GM23338 (cell line): ENCODE measurements at regions not wholly inside any gene's neighbourhood (a gene's known extent, or its start where the extent isn't known, plus 50 kb on each side); places are given as distances from the start of the nearest gene placed in this dataset.

Experiments
- ATAC-seq: fragments of 200-7000 bp; cut with Tn5 transposase; 3 replicates; pipeline ENCODE4 v1.9.1; 2020
- DNase-seq: peaks from one replicate; pipeline ENCODE4 v3.0.0-alpha.2; 2015; ENCODE audit warnings: low spot score
- H2AFZ ChIP-seq: fragments of 200-600 bp; sonication (generic); 2 replicates; pipeline ENCODE4 v1.8.0; 2016; ENCODE audit warnings: antibody characterized with exemption, mild to moderate bottlenecking, moderate library complexity
- H3F3A ChIP-seq: fragments of 200-600 bp; sonication (generic); replicated peaks from 2 replicates; pipeline ENCODE4 v1.8.0; 2017; ENCODE audit warnings: antibody characterized with exemption, mixed run types, low read depth
- H3K27ac ChIP-seq: fragments of 200-600 bp; sonication (generic); 2 replicates; pipeline ENCODE4 v1.6.1; 2016; ENCODE audit warnings: low read depth
- H3K27me3 ChIP-seq: fragments of 200-600 bp; sonication (generic); 2 replicates; pipeline ENCODE4 v1.8.0; 2016; ENCODE audit warnings: mild to moderate bottlenecking, mixed run types, moderate library complexity; ENCODE audit not compliant: insufficient read depth
- H3K36me3 ChIP-seq: fragments of 200-600 bp; sonication (generic); 2 replicates; pipeline ENCODE4 v1.8.0; 2016; ENCODE audit warnings: mild to moderate bottlenecking; ENCODE audit not compliant: insufficient read depth
- H3K4me1 ChIP-seq: fragments of 200-600 bp; sonication (generic); 2 replicates; pipeline ENCODE4 v1.8.0; 2016; ENCODE audit warnings: mild to moderate bottlenecking, moderate library complexity; ENCODE audit not compliant: insufficient read depth
- H3K4me2 ChIP-seq: fragments of 200-600 bp; sonication (generic); 2 replicates; pipeline ENCODE4 v1.7.1; 2017; ENCODE audit warnings: mixed run types
- H3K4me3 ChIP-seq: fragments of 200-600 bp; sonication (generic); 2 replicates; pipeline ENCODE4 v1.6.1; 2016; ENCODE audit warnings: mixed run types
- H3K79me2 ChIP-seq: fragments of 200-600 bp; sonication (generic); replicated peaks from 2 replicates; pipeline ENCODE4 v1.8.0; 2017; ENCODE audit warnings: mild to moderate bottlenecking; ENCODE audit not compliant: insufficient read depth
- H3K9me2 ChIP-seq: fragments of 200-600 bp; sonication (generic); 2 replicates; pipeline ENCODE4 v1.8.0; 2017; ENCODE audit not compliant: insufficient read depth
- H4K20me1 ChIP-seq: fragments of 200-600 bp; sonication (generic); replicated peaks from 2 replicates; pipeline ENCODE4 v1.8.0; 2017; ENCODE audit warnings: mild to moderate bottlenecking; ENCODE audit not compliant: insufficient read depth
- H3K27ac Mint-ChIP-seq: 2 replicates; pipeline ENCODE4 v1.8.0; 2020; ENCODE audit warnings: inconsistent platforms, mild to moderate bottlenecking, moderate library complexity, mixed read lengths
- H3K27me3 Mint-ChIP-seq: 3 replicates; pipeline ENCODE4 v1.8.0; 2022; ENCODE audit warnings: low read depth, mild to moderate bottlenecking, moderate library complexity, mixed read lengths, inconsistent platforms; ENCODE audit not compliant: insufficient read depth, poor library complexity
- H3K36me3 Mint-ChIP-seq: 3 replicates; pipeline ENCODE4 v1.8.0; 2021; ENCODE audit warnings: low read depth, mild to moderate bottlenecking, inconsistent platforms, moderate library complexity, mixed read lengths
- H3K4me1 Mint-ChIP-seq: 3 replicates; pipeline ENCODE4 v1.8.0; 2020; ENCODE audit warnings: mild to moderate bottlenecking, inconsistent platforms, mixed read lengths
- H3K4me3 Mint-ChIP-seq: 3 replicates; pipeline ENCODE4 v1.8.0; 2021; ENCODE audit warnings: moderate library complexity, mild to moderate bottlenecking, inconsistent platforms, mixed read lengths
- H3K9me3 Mint-ChIP-seq: 3 replicates; pipeline ENCODE4 v1.8.0; 2020; ENCODE audit warnings: moderate library complexity, mild to moderate bottlenecking, inconsistent platforms, mixed read lengths
- CTCF ChIP-seq, 2 experiments: fragments of 200-600 bp in 1 of 2; sonication (generic) in 1 of 2; conservative IDR thresholded peaks; 2 replicates each; pipeline versions ENCODE4 v1.5.1 to v1.6.1; 2016 to 2017; ENCODE audit warnings: antibody characterized with exemption in 2 of 2, low read depth in 2 of 2, mild to moderate bottlenecking in 2 of 2, moderate library complexity in 1 of 2
- EZH2 ChIP-seq: fragments of 200-600 bp; sonication (generic); IDR thresholded peaks from one replicate; pipeline ENCODE4 v1.8.0; 2017; ENCODE audit warnings: antibody characterized with exemption, mild to moderate bottlenecking, low read depth; ENCODE audit not compliant: unreplicated experiment
- EZH2phosphoT487 ChIP-seq: fragments of 200-600 bp; sonication (generic); IDR thresholded peaks from one replicate; pipeline ENCODE4 v1.8.1; 2018; ENCODE audit warnings: antibody characterized with exemption; ENCODE audit not compliant: unreplicated experiment
- JUNB ChIP-seq: IDR thresholded peaks from one replicate; pipeline ENCODE4 v1.6.1; 2016; ENCODE audit warnings: antibody characterized with exemption; ENCODE audit not compliant: unreplicated experiment
- NANOG ChIP-seq: IDR thresholded peaks from 2 replicates; pipeline ENCODE4 v1.6.1; 2016; ENCODE audit warnings: antibody characterized with exemption, borderline replicate concordance
- POLR2AphosphoS5 ChIP-seq: IDR thresholded peaks from 2 replicates; pipeline ENCODE4 v1.6.1; 2016; ENCODE audit warnings: antibody characterized with exemption, low read depth
- REST ChIP-seq: IDR thresholded peaks from one replicate; pipeline ENCODE4 v1.6.1; 2018; ENCODE audit warnings: antibody characterized with exemption; ENCODE audit not compliant: unreplicated experiment
- STAT1 ChIP-seq: IDR thresholded peaks from one replicate; pipeline ENCODE4 v1.6.1; 2016; ENCODE audit warnings: antibody characterized with exemption; ENCODE audit not compliant: unreplicated experiment
- ZNF462 ChIP-seq: fragments of 250-450 bp; sonication (Bioruptor Pico); IDR thresholded peaks from 2 replicates; pipeline ENCODE4 v1.5.0; 2020; ENCODE audit warnings: mild to moderate bottlenecking, moderate library complexity

- H3K4me1 ChIP-seq: no peaks in the 10 kb centered on the region
- H3K27ac Mint-ChIP-seq: no peak overlapping the region
- no peak overlapping the region for H2AFZ ChIP-seq
- no peaks in the 10 kb centered on the region for H3K27me3 Mint-ChIP-seq
- DNase-seq (no peak), ATAC-seq (no peak)
- H3K36me3 Mint-ChIP-seq: no peaks in the 10 kb centered on the region
- no peak overlapping the region for H3K27ac ChIP-seq
- H3K4me2 ChIP-seq: no peak overlapping the region
- no peak overlapping the region for H3K4me3 ChIP-seq
- H3K4me1 Mint-ChIP-seq: no peaks in the 10 kb centered on the region
- H3K9me3 Mint-ChIP-seq: no peaks in the 10 kb centered on the region
- H3F3A ChIP-seq: no peaks in the 10 kb centered on the region
- no peak for TF ChIP-seq EZH2
- TF ChIP-seq STAT1: no peak
- no peak for TF ChIP-seq POLR2AphosphoS5
- no peak for TF ChIP-seq CTCF (conservative IDR thresholded peaks at IDR 0.05; ENCODE audit: low read depth in 2 of 2)
- H3K9me2 ChIP-seq: no peaks in the 10 kb centered on the region; the same call in 1 of the 2 replicates
- H3K36me3 ChIP-seq: no peaks in the 10 kb centered on the region
- H3K27me3 ChIP-seq: no peaks in the 10 kb centered on the region
- H3K4me3 Mint-ChIP-seq: no peak overlapping the region
- no peaks in the 10 kb centered on the region for H3K79me2 ChIP-seq
- no peaks in the 10 kb centered on the region for H4K20me1 ChIP-seq
Measured at GRCh38 chr5:89297066-89297465, 414.1 kb upstream of the MEF2C start.

- H3K27me3 Mint-ChIP-seq: no peaks in the 10 kb centered on the region
- no peaks in the 10 kb centered on the region for H3F3A ChIP-seq
- H3K27ac ChIP-seq: no peak overlapping the region
- no peak overlapping the region for H2AFZ ChIP-seq
- no peaks in the 10 kb centered on the region for H3K27me3 ChIP-seq
- no peaks in the 10 kb centered on the region; the same call in 1 of the 2 replicates for H3K9me2 ChIP-seq
- DNase-seq (no peak), ATAC-seq (no peak)
- H3K4me2 ChIP-seq: no peak overlapping the region
- no peaks in the 10 kb centered on the region for H4K20me1 ChIP-seq
- no peaks in the 10 kb centered on the region for H3K36me3 Mint-ChIP-seq
- H3K79me2 ChIP-seq: no peaks in the 10 kb centered on the region
- H3K4me1 Mint-ChIP-seq: peaks cover 6% of the 10 kb centered on the region
- no peak overlapping the region for H3K4me3 Mint-ChIP-seq
- no peaks in the 10 kb centered on the region for H3K36me3 ChIP-seq
- H3K4me3 ChIP-seq: no peak overlapping the region
- no peaks in the 10 kb centered on the region for H3K4me1 ChIP-seq
- H3K27ac Mint-ChIP-seq: no peak overlapping the region
- H3K9me3 Mint-ChIP-seq: no peaks in the 10 kb centered on the region
- no peak for TF ChIP-seq JUNB
- TF ChIP-seq NANOG: no peak
- no peak for TF ChIP-seq REST
- no peak for TF ChIP-seq EZH2phosphoT487
- no peak for TF ChIP-seq EZH2
- no peak for TF ChIP-seq ZNF462 (CRISPR knock-in tag)
Measured at GRCh38 chr5:89293810-89294209, 410.8 kb upstream of the MEF2C start.
